Neuronal stem cell (in vitro differentiated cells): ENCODE measurements at regions not wholly inside any gene's neighbourhood (a gene's known extent, or its start where the extent isn't known, plus 50 kb on each side); places are given as distances from the start of the nearest gene placed in this dataset.

Source experiments
- DNase-seq: peaks from one replicate; pipeline ENCODE4 v3.0.0-alpha.2; 2013; ENCODE audit warnings: low spot score
- H2AFZ ChIP-seq: one replicate; pipeline ENCODE4 v1.6.1; 2013; ENCODE audit warnings: mild to moderate bottlenecking, low read length, inconsistent platforms
- H2AK5ac ChIP-seq: 2 replicates; pipeline ENCODE4 v1.6.1; 2013; ENCODE audit warnings: low read depth, mild to moderate bottlenecking, inconsistent platforms, low read length, moderate library complexity, mixed read lengths
- H2BK120ac ChIP-seq: 2 replicates; pipeline ENCODE4 v1.6.1; 2013; ENCODE audit warnings: low read depth, mild to moderate bottlenecking, inconsistent platforms, low read length, moderate library complexity, mixed read lengths
- H2BK12ac ChIP-seq: one replicate; pipeline ENCODE4 v1.6.1; 2013; ENCODE audit warnings: low read length, inconsistent platforms
- H2BK15ac ChIP-seq: 2 replicates; pipeline ENCODE4 v1.6.1; 2013; ENCODE audit warnings: mild to moderate bottlenecking, low read length, inconsistent platforms, mixed read lengths
- H2BK5ac ChIP-seq: one replicate; pipeline ENCODE4 v1.6.1; 2013; ENCODE audit warnings: inconsistent platforms, mild to moderate bottlenecking, low read length, moderate library complexity
- H3K14ac ChIP-seq: one replicate; pipeline ENCODE4 v1.6.1; 2013; ENCODE audit warnings: low read length, inconsistent platforms
- H3K18ac ChIP-seq: 2 replicates; pipeline ENCODE4 v1.6.1; 2013; ENCODE audit warnings: low read length, inconsistent platforms
- H3K23ac ChIP-seq: 2 replicates; pipeline ENCODE4 v1.6.1; 2013; ENCODE audit warnings: low read depth, mild to moderate bottlenecking, mixed read lengths, low read length, inconsistent platforms; ENCODE audit not compliant: poor library complexity
- H3K27ac ChIP-seq: replicated peaks from 3 replicates; pipeline ENCODE4 v1.5.1; 2013; ENCODE audit warnings: low read length, inconsistent platforms
- H3K27me3 ChIP-seq, 3 experiments: 2 replicates each; pipeline ENCODE4 v1.6.1; 2013; ENCODE audit warnings: low read length in 3 of 3, mild to moderate bottlenecking in 2 of 3, inconsistent platforms in 1 of 3, low read depth in 1 of 3, mixed read lengths in 1 of 3, moderate library complexity in 1 of 3; ENCODE audit not compliant: control insufficient read depth in 3 of 3, insufficient read depth in 3 of 3
- H3K36me3 ChIP-seq, 2 donors: replicated peaks in 1 of 2; 2 replicates each; pipeline ENCODE4 v1.6.1; 2013; ENCODE audit warnings: low read length in 2 of 2; ENCODE audit not compliant: control insufficient read depth in 2 of 2, insufficient read depth in 2 of 2
- H3K4ac ChIP-seq: 2 replicates; pipeline ENCODE4 v1.6.1; 2013; ENCODE audit warnings: inconsistent platforms, mild to moderate bottlenecking, low read length, moderate library complexity
- H3K4me1 ChIP-seq, 2 donors: 1 replicate in 1 of 2; 2 replicates in 1 of 2; pipeline ENCODE4 v1.6.1; 2013; ENCODE audit warnings: low read length in 2 of 2, low read depth in 1 of 2; ENCODE audit not compliant: control insufficient read depth in 2 of 2, insufficient read depth in 1 of 2
- H3K4me2 ChIP-seq: one replicate; pipeline ENCODE4 v1.6.1; 2013; ENCODE audit warnings: mild to moderate bottlenecking, low read length, inconsistent platforms; ENCODE audit not compliant: insufficient read depth, poor library complexity, severe bottlenecking
- H3K4me3 ChIP-seq, 2 donors: 2 replicates each; pipeline ENCODE4 v1.5.1; 2013; ENCODE audit warnings: low read length in 2 of 2, mild to moderate bottlenecking in 2 of 2, inconsistent platforms in 1 of 2, moderate library complexity in 1 of 2
- H3K79me1 ChIP-seq: one replicate; pipeline ENCODE4 v1.6.1; 2013; ENCODE audit warnings: low read depth, mild to moderate bottlenecking, inconsistent platforms, low read length, moderate library complexity
- H3K9ac ChIP-seq: one replicate; pipeline ENCODE4 v1.6.1; 2013; ENCODE audit warnings: mild to moderate bottlenecking, low read depth, low read length, inconsistent platforms; ENCODE audit not compliant: poor library complexity
- H3K9me3 ChIP-seq, 2 donors: replicated peaks in 1 of 2; 2 replicates each; pipeline versions ENCODE3 to v1.6.1; 2013; ENCODE audit warnings: low read length in 2 of 2, mild to moderate bottlenecking in 2 of 2, inconsistent platforms in 1 of 2, low read depth in 1 of 2, mixed read lengths in 1 of 2, moderate library complexity in 1 of 2; ENCODE audit not compliant: control insufficient read depth in 2 of 2, insufficient read depth in 1 of 2
- H4K8ac ChIP-seq: one replicate; pipeline ENCODE4 v1.6.1; 2013; ENCODE audit warnings: low read depth, mild to moderate bottlenecking, inconsistent platforms, low read length, moderate library complexity
- H4K91ac ChIP-seq: one replicate; pipeline ENCODE4 v1.6.1; 2013; ENCODE audit warnings: low read length, low read depth, mild to moderate bottlenecking, inconsistent platforms; ENCODE audit not compliant: poor library complexity
- WGBS, 2 donors: extraction: QIAGEN DNeasy Blood & Tissue Kit; methylation state at CpG; one replicate each; pipeline ENCODE4 v1.1.7; 2013; ENCODE audit warnings: missing lambda C conversion rate in 2 of 2, mixed read lengths in 1 of 2; ENCODE audit not compliant: insufficient read length in 2 of 2, insufficient replicate concordance in 1 of 2; ENCODE audit errors: extremely low coverage in 2 of 2; 5-methylcytosine and 5-hydroxymethylcytosine counted together

GRCh38 chr12:115070313-115070712, 386.3 kb upstream of the TBX3 start:
- Histone ChIP-seq H3K9me3 (no peaks in the 10 kb centered on the region), H4K8ac (no peak overlapping the region), H3K36me3 (no peaks in the 10 kb centered on the region), H3K18ac (no peak overlapping the region), H2BK120ac (no peak overlapping the region), H3K9ac (no peak overlapping the region), H2BK15ac (no peak overlapping the region), H3K27ac (no peak overlapping the region), H2AFZ (no peak overlapping the region), H3K4ac (no peak overlapping the region), H4K91ac (no peak overlapping the region), H3K4me1 (no peaks in the 10 kb centered on the region), H3K14ac (no peak overlapping the region), H2BK5ac (no peak overlapping the region), H3K23ac (no peak overlapping the region), H3K4me3 (no peak overlapping the region), H3K4me2 (no peak overlapping the region), H3K27me3 (no peaks in the 10 kb centered on the region), H2BK12ac (no peak overlapping the region), H3K79me1 (no peaks in the 10 kb centered on the region), H2AK5ac (no peak overlapping the region)
- no CpG with 5 or more reads among the region's 2 CpGs for WGBS, 2 donors
- no peak for DNase-seq

GRCh38 chr12:115064296-115064695, 380.3 kb upstream of the TBX3 start:
- Histone ChIP-seq H3K27me3 (no peaks in the 10 kb centered on the region), H2AK5ac (no peak overlapping the region), H2BK15ac (no peak overlapping the region), H3K4me3 (no peak overlapping the region), H3K4me2 (no peak overlapping the region), H3K18ac (no peak overlapping the region), H4K8ac (no peak overlapping the region), H4K91ac (no peak overlapping the region), H2AFZ (no peak overlapping the region), H3K14ac (no peak overlapping the region), H3K23ac (no peak overlapping the region), H3K79me1 (no peaks in the 10 kb centered on the region), H2BK12ac (no peak overlapping the region), H3K36me3 (no peaks in the 10 kb centered on the region), H3K4ac (no peak overlapping the region), H2BK120ac (no peak overlapping the region), H3K9me3 (no peaks in the 10 kb centered on the region), H3K4me1 (no peaks in the 10 kb centered on the region), H2BK5ac (no peak overlapping the region), H3K27ac (no peak overlapping the region), H3K9ac (no peak overlapping the region)
- WGBS, 2 donors, result no CpG with 5 or more reads among the region's 2 CpGs
- DNase-seq, result no peak

- H3K27ac ChIP-seq, result no peak overlapping the region
- no peak overlapping the region for H2AK5ac ChIP-seq
- H3K27me3 ChIP-seq, result no peaks in the 10 kb centered on the region
- H2BK12ac ChIP-seq, result no peak overlapping the region
- no peak overlapping the region for H4K91ac ChIP-seq
- DNase-seq, result no peak
- no peaks in the 10 kb centered on the region for H3K4me1 ChIP-seq
- no peak overlapping the region for H3K4ac ChIP-seq
- no peaks in the 10 kb centered on the region for H3K9me3 ChIP-seq
- no peak overlapping the region for H3K9ac ChIP-seq
- H2BK5ac ChIP-seq, result no peak overlapping the region
- no peaks in the 10 kb centered on the region for H3K79me1 ChIP-seq
- no peaks in the 10 kb centered on the region for H3K36me3 ChIP-seq
- H3K4me2 ChIP-seq, result no peak overlapping the region
- H4K8ac ChIP-seq, result no peak overlapping the region
- H2BK120ac ChIP-seq, result no peak overlapping the region
- H2BK15ac ChIP-seq, result no peak overlapping the region
- no peak overlapping the region for H3K4me3 ChIP-seq
- WGBS, 2 donors, result no CpG with 5 or more reads among the region's 5 CpGs
- no peak overlapping the region for H3K23ac ChIP-seq
- no peak overlapping the region for H3K14ac ChIP-seq
- no peak overlapping the region for H3K18ac ChIP-seq
- H2AFZ ChIP-seq, result no peak overlapping the region
Observed at GRCh38 chr12:115062741-115063140, 378.8 kb upstream of the TBX3 start.

- no peak for DNase-seq
- Histone ChIP-seq H2BK12ac (no peak overlapping the region), H3K4me1 (no peaks in the 10 kb centered on the region), H2AK5ac (no peak overlapping the region), H2BK15ac (no peak overlapping the region), H2AFZ (no peak overlapping the region), H2BK120ac (no peak overlapping the region), H3K27me3 (no peaks in the 10 kb centered on the region), H4K91ac (no peak overlapping the region), H3K4me2 (no peak overlapping the region), H3K4me3 (no peak overlapping the region), H3K79me1 (no peaks in the 10 kb centered on the region), H3K9ac (no peak overlapping the region), H3K36me3 (no peaks in the 10 kb centered on the region), H4K8ac (no peak overlapping the region), H2BK5ac (no peak overlapping the region), H3K23ac (no peak overlapping the region), H3K4ac (no peak overlapping the region), H3K9me3 (no peaks in the 10 kb centered on the region), H3K27ac (no peak overlapping the region), H3K14ac (no peak overlapping the region), H3K18ac (no peak overlapping the region)
- no CpG with 5 or more reads among the region's 6 CpGs for WGBS, 2 donors
Observed at GRCh38 chr12:115060477-115061168, 376.6 kb upstream of the TBX3 start.
